COLO829 (cell line): ENCODE measurements at regions not wholly inside any gene's neighbourhood (a gene's known extent, or its start where the extent isn't known, plus 50 kb on each side); places are given as distances from the start of the nearest gene placed in this dataset.

Experiments used
- DNase-seq: peaks from one replicate; pipeline ENCODE4 v3.0.0; 2012; ENCODE audit warnings: low spot score

DNA sequence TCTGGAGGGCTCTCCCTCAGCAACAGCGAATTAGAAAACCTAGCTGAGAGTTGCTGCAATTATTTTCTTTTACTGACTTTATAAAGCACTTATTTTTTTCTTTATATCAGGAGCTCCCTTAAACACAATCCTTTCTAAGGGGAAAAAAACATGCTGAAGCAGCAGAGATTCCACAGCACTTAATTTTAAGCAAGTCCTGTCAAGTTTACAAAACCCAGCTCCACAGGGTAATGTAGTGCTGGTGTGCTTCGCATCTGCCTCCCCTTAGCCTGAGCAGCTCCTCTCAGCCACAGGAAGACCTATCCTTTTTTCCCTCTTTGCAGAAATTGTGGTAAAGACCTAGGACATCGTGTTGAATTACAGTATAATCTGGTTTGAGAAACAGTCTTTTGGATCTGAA, 208.1 kb upstream of the SYNDIG1 start:
- no peak for DNase-seq

DNA sequence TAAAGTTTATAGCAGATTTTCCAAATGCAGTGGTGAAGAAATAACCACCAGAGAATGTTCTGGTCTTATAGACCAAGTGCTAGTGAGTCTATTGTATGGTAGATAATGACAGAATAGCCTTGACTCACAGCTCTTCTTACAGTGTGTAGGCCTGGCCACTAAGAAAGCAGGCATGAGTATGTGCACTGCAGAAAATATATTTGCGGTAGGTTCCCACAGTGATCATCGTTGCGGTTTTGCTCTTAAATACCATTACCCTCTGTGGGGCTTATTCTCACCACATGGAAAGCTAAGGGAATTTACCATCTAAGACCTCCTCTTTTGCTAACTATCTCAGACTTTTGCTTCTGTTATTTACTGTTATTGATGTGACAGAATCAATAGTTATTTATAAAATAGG, 212.3 kb upstream of the SYNDIG1 start:
- DNase-seq = no peak

GRCh38 chr20:24256307-24256706, 213.1 kb upstream of the SYNDIG1 start:
- no peak for DNase-seq

- no peak for DNase-seq
Measured at GRCh38 chr20:24254480-24254879, 214.9 kb upstream of the SYNDIG1 start.

DNA sequence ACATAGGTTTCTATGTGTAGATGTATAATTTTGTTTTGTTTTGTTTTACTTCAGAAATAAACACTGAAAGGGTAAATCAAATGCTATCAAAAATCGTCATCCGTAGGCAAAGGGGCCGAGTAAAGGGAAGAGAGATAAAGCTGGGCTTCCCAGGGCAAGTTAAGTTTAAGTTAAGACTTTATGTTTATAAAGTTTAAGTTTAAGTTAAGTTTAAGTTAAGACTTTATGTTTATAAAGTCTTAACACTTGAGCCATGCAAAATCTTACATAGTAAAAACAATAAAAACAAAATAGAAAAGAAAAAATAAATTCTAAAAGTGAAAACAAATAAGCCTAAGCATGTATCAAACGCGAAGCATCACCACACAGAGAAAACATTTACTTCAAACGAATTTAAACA, 216.1 kb upstream of the SYNDIG1 start:
- DNase-seq = no peak

DNA sequence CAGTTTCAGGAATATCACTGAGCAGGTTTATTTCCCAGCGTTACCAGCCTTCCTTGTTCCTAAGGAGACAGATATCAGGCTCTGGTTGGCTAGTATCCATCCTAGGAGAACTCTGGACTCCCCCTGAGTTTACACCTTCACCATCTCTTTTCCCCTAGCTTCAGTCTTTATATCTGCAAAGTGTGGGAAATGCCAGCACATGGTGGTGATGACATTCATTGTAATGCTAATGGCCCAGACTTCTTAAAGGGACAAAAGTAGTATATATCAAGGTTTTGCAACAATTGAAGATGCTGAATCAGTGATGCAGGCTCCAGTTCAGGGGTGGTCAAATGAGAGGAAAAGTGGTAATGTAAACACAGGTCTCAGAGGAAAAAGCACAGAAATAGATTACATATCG, 224.3 kb upstream of the SYNDIG1 start:
- DNase-seq = no peak

- DNase-seq = no peak
Measured at GRCh38 chr20:24242763-24243162, 226.7 kb upstream of the SYNDIG1 start.

- DNase-seq = no peak
Measured at GRCh38 chr20:24241466-24241865, 228.0 kb upstream of the SYNDIG1 start.

- DNase-seq = no peak
Measured at GRCh38 chr20:24236963-24237362, 232.5 kb upstream of the SYNDIG1 start.

DNA sequence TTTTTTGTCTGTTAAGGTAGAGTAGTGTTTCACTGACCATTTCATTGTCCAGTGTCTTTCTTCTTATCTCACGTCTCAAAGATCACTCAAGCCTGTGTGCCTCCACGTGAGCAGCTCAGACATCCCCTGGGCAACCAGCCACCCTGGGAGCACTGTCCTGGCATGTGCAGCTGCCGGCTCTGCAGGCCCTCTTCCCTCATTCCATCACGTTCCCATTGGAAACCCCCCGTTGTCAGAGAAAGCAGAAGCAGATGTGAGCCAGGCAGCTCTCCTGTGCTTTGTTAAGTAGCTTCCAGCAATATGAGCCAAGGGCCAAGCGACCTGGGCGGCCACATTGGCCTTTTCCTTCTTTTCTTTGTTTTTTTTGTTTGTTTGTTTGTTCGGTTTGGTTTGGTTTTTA, 233.2 kb upstream of the SYNDIG1 start:
- DNase-seq = no peak

DNA sequence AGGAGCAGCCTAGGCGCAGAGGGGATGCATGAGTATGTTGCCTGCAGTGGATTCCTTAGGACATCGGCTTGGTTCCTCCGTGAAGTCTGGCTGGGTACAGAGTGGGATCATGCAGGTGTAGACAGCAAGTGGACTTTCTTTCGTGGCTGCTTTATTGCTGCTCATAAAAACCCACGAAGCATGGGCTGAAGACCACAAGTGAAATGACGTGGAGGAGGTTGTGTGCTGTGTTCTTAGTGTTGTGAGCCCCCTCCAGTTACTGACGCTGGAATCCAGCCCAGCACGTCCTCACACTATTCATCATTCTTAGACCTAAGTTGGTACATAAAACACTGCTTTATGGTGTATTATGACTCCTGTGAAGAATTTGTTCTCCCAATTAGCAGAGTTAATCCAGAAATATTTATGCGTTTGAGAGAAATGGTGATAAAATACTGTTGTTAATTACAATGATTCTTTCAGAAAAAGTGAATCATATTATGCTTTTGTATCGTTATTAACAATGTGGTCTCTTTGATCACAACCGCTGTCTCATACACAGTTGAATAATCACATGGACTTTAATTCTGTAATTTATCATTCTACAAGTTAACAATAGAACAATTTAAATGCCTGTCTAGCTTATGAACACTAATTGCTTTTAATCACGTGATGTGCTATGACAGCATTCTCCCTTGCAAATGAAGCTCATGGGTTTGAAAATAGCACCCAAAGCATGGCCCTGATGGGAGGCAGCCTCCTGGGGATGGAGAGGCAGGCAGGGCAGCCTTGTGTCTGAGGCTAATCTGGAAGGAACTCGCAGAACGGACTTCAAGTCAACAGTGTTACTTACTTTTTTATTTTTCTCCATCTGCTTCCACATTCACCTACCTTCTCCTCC, 233.9 kb upstream of the SYNDIG1 start:
- no peak for DNase-seq

GRCh38 chr20:24227600-24227999, 239.0 kb upstream of the GGTLC1 start:
- no peak for DNase-seq

GRCh38 chr20:24212494-24212893, 223.9 kb upstream of the GGTLC1 start:
- no peak for DNase-seq

- DNase-seq = no peak
Measured at GRCh38 chr20:24211972-24212371, 223.4 kb upstream of the GGTLC1 start.

DNA sequence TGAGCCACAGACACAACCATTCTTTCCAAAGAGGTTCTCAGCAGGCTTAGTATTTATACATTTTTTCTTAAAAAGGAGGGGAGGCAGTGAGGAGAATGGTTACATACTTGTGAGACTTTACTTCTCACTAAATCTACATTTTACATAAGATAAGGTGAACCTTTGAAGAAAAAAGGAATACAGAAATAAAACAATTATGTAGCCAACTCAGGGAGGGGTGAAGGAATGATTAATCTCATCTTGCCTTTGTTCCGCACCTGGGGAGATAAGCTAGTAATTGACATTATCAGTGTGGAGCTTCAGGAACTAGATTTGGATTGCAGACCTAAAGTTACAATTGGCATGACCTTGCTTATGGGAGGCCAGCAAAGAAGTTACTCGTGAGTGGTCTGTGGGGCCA, 221.8 kb upstream of the GGTLC1 start:
- no peak for DNase-seq

GRCh38 chr20:24208652-24209051, 220.1 kb upstream of the GGTLC1 start:
- DNase-seq = no peak

DNA sequence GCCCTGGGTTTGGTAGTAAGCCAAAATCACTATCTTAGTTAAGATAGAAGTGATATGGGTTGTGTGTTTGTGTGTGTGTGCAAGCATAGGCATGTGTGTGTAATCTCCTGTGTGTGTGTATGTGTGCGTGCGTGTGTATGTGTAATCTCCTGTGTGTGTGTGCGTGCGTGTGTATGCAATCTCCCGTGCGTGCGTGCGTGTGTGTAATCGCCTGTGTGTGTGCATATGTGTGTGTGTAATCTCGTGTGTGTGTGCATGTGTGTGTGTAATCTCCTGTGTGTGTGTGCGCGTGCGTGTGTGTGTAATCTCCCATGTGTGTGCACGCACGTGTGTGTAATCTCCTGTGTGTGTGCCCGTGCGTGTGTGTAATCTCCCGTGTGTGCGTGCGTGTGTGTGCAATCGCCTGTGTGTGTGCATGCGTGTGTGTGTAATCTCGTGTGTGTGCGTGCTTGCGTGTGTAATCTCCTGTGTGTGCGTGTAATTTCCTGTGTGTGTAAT, 219.3 kb upstream of the GGTLC1 start:
- DNase-seq = no peak

- no peak for DNase-seq
Measured at GRCh38 chr20:24206995-24207394, 218.4 kb upstream of the GGTLC1 start.

DNA sequence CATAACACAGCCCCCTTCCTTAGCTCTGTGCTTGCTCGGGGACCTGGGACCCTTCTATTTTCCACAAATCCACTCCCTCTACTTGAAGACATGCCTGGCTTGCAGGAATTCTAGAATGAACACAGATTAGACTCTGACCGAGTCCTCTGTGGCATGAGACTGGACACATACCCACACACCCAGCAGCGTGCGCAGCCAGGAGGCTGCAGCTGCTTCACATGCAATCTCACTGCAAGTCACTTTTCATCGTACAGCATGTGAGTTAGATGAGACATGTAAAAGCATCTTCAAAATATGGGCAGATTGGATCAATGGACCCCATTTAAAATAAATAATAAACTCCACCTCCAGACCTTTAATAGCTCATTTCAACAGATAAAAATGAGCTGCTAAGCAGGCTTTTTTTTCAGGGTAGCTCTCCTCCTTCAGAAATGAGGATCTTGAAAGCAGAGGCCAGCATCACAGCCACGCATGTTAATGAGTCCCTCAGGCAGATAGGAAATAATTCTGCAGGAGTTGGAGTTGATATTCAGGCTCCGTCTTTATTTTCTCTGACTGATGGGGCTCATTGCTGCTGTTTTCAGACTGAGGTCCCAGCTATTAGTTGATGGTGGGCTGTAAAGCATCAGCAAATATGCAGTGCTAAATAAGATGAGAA, 215.1 kb upstream of the GGTLC1 start:
- no peak for DNase-seq

DNA sequence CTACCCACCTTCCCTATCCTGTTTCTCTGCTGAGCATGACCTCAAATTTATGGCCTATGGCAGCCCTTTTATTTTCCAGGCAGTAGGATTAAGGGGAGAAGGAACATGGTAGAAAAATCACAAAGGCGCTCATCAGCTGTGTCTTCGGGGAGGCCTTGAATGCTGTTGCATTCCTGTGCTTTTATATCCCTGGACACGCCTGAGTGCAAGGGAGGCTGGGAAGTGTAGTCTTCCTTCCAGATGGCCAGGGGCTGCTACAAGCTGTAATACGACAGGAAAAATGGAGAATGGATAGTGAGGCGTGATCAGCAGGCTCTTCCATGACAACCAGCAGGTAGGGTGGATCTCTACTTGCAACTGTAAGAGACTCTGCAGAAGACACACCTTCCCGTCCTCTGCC, 210.9 kb upstream of the GGTLC1 start:
- DNase-seq = no peak

DNA sequence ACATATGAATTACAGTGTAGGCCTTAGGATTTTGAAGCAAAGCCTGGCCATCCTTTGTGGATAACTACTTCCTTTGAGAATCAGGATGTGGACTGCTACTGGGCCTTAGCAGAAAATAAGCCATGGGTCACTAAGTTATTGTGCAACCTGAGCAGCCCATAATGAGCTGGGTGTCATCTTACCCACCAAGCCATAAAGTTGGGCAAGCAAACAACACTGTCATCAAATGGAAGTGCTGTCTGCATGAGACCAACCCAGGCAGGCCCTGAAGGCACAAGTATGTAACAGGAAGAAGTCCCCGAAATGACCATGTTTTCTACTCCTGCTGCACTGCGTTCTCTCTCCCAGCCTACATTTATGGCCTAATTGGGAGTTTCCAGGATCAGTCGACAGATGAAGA, 205.6 kb upstream of the GGTLC1 start:
- DNase-seq = no peak

DNA sequence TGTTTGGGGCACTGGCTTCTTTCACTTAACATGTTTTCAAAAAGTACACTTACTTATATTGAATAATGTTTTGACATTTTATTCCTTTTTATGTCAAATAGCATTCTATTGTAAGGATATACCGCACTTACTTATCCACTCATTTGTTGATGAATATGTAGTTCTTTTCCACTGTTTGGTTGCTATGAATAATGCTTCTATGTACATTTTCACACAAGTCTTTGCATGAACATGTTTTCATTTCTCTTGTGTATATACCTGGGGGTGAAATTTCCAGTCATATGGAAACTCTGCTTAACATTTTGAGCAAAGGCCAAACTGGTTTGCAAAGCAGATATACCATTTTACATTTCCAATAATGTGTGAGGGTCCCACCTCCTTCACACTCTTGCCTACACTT, 202.3 kb upstream of the GGTLC1 start:
- no peak for DNase-seq

DNA sequence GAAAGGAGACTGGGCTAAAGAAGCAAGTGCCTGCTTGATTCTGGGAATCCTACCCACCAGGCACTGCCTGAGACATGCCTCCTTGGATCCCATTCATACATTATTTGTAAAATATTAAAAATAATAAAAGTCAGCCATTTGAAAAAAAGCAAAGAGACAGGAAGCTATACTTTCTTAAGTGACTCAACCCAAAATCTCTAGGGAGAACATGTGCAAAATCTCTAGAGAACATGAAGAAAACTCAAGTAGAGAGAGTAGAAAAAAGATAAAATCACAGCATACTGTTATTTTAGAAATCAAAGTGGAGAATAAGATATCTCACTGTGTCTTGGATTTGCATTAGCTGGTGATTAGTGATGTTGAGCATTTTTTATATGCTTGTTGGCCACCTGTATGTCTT, 197.2 kb upstream of the GGTLC1 start:
- DNase-seq = no peak

DNA sequence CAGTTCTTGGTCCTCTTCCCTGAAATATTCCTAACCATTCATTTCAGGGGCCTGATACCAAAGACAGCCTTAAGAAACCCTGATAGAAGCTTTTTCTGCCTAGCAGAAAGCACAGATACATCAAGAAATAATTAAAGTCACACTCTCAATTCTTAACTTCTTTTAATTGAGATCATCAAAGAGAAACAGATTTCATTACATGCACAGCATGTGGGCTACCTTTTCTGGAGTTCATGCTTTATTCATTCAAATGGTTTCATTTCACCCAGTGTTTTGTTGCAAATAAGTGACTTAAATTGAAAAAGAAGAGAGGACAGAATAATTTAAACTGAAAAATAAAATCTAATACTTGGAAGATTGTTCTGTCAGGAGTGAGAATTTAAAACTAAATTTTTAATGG, 192.6 kb upstream of the GGTLC1 start:
- DNase-seq = no peak
